Stimulated activated CD4-positive, alpha-beta T cell treated with anti-CD3 and anti-CD28 coated beads, Interleukin-12 subunit alpha, Interleukin-12 subunit beta, amount 100 ng/mL, for 48 hours (primary cell): ENCODE measurements at regions not wholly inside any gene's neighbourhood (a gene's known extent, or its start where the extent isn't known, plus 50 kb on each side); places are given as distances from the start of the nearest gene placed in this dataset.

Source experiments
- DNase-seq, 3 donors: peaks; one replicate each; pipeline ENCODE4 v3.0.0-alpha.2; 2020; ENCODE audit warnings: low read depth in 2 of 3, low spot score in 1 of 3

- DNase-seq: no peak
Observed at GRCh38 chr5:159639590-159639989, 276.7 kb upstream of the ADRA1B start.

GRCh38 chr5:159640446-159640845, 275.8 kb upstream of the ADRA1B start:
- no peak for DNase-seq

GRCh38 chr5:159640921-159641320, 275.4 kb upstream of the ADRA1B start:
- no peak for DNase-seq

GRCh38 chr5:159641371-159642039, 274.8 kb upstream of the ADRA1B start:
- DNase-seq: no peak

GRCh38 chr5:159642379-159642778, 273.9 kb upstream of the ADRA1B start:
- no peak for DNase-seq

GRCh38 chr5:159644053-159644452, 272.2 kb upstream of the ADRA1B start:
- no peak for DNase-seq

- DNase-seq: no peak
Observed at GRCh38 chr5:159645179-159645846, 271.0 kb upstream of the ADRA1B start.

- DNase-seq: no peak
Observed at GRCh38 chr5:159650803-159651202, 265.5 kb upstream of the ADRA1B start.

- DNase-seq: no peak
Observed at GRCh38 chr5:159655757-159656409, 260.4 kb upstream of the ADRA1B start.

- no peak for DNase-seq
Observed at GRCh38 chr5:159657298-159657697, 259.0 kb upstream of the ADRA1B start.

GRCh38 chr5:159657771-159658170, 258.5 kb upstream of the ADRA1B start:
- no peak for DNase-seq

GRCh38 chr5:159658266-159658925, 257.9 kb upstream of the ADRA1B start:
- no peak for DNase-seq

GRCh38 chr5:159660401-159660800, 255.9 kb upstream of the ADRA1B start:
- no peak for DNase-seq

- DNase-seq: no peak
Observed at GRCh38 chr5:159663986-159664385, 252.3 kb upstream of the ADRA1B start.

GRCh38 chr5:159667286-159667685, 249.0 kb upstream of the ADRA1B start:
- DNase-seq: no peak

- no peak for DNase-seq
Observed at GRCh38 chr5:159668556-159668955, 247.7 kb upstream of the ADRA1B start.

GRCh38 chr5:159669559-159669958, 246.7 kb upstream of the ADRA1B start:
- no peak for DNase-seq

GRCh38 chr5:159671886-159672285, 244.4 kb upstream of the ADRA1B start:
- no peak for DNase-seq

- DNase-seq: no peak
Observed at GRCh38 chr5:159673538-159673937, 242.7 kb upstream of the ADRA1B start.

- no peak for DNase-seq
Observed at GRCh38 chr5:159678657-159679392, 237.5 kb upstream of the ADRA1B start.

- no peak for DNase-seq
Observed at GRCh38 chr5:159680095-159680494, 236.2 kb upstream of the ADRA1B start.
